MM.1S (cell line): ENCODE measurements at regions not wholly inside any gene's neighbourhood (a gene's known extent, or its start where the extent isn't known, plus 50 kb on each side); places are given as distances from the start of the nearest gene placed in this dataset.

Source experiments
- DNase-seq: peaks from one replicate; pipeline ENCODE4 v3.0.0-alpha.2; 2015
- H2AFZ ChIP-seq: fragments of 300-600 bp; sonication (generic); 2 replicates; pipeline ENCODE4 v1.6.0; 2016; ENCODE audit warnings: antibody characterized with exemption, low read length
- H3F3A ChIP-seq: fragments of 300-600 bp; sonication (generic); 2 replicates; pipeline ENCODE4 v1.6.1; 2016; ENCODE audit warnings: mild to moderate bottlenecking, antibody characterized with exemption, low read length, moderate library complexity, mixed read lengths; ENCODE audit not compliant: insufficient read depth
- H3K27ac ChIP-seq: fragments of 300-600 bp; sonication (generic); 2 replicates; pipeline ENCODE4 v1.5.1; 2016; ENCODE audit warnings: mild to moderate bottlenecking, low read length
- H3K27me3 ChIP-seq: fragments of 300-600 bp; sonication (generic); replicated peaks from 2 replicates; pipeline ENCODE4 v1.6.0; 2016; ENCODE audit warnings: low read length; ENCODE audit not compliant: insufficient read depth
- H3K36me3 ChIP-seq: fragments of 300-600 bp; sonication (generic); replicated peaks from 2 replicates; pipeline ENCODE4 v1.6.1; 2016; ENCODE audit warnings: mild to moderate bottlenecking, low read length, mixed read lengths; ENCODE audit not compliant: insufficient read depth
- H3K4me1 ChIP-seq: fragments of 300-600 bp; sonication (generic); 2 replicates; pipeline ENCODE4 v1.6.1; 2016; ENCODE audit warnings: low read length, mixed read lengths
- H3K4me2 ChIP-seq: fragments of 300-600 bp; sonication (generic); 2 replicates; pipeline ENCODE4 v1.6.0; 2016; ENCODE audit warnings: low read depth, low read length
- H3K4me3 ChIP-seq: fragments of 300-600 bp; sonication (generic); 2 replicates; pipeline ENCODE4 v1.5.1; 2016; ENCODE audit warnings: low read length, mixed read lengths
- H3K79me2 ChIP-seq: fragments of 300-600 bp; sonication (generic); 2 replicates; pipeline ENCODE4 v1.6.1; 2016; ENCODE audit warnings: mixed run types, low read length, mixed read lengths
- H3K9ac ChIP-seq: fragments of 300-600 bp; sonication (generic); 2 replicates; pipeline ENCODE4 v1.6.1; 2016; ENCODE audit warnings: low read length, mixed read lengths
- H3K9me2 ChIP-seq: fragments of 300-600 bp; sonication (generic); replicated peaks from 2 replicates; pipeline ENCODE4 v1.6.1; 2016; ENCODE audit warnings: mild to moderate bottlenecking, low read length, mixed read lengths; ENCODE audit not compliant: insufficient read depth
- H3K9me3 ChIP-seq: fragments of 300-600 bp; sonication (generic); replicated peaks from 2 replicates; pipeline ENCODE4 v1.6.1; 2016; ENCODE audit warnings: mild to moderate bottlenecking, low read length, mixed read lengths; ENCODE audit not compliant: insufficient read depth
- H4K20me1 ChIP-seq: fragments of 300-600 bp; sonication (generic); 2 replicates; pipeline ENCODE4 v1.6.1; 2016; ENCODE audit warnings: mild to moderate bottlenecking, low read length, moderate library complexity, mixed read lengths; ENCODE audit not compliant: insufficient read depth
- CTCF ChIP-seq: fragments of 300-600 bp; sonication (generic); IDR thresholded peaks from 2 replicates; pipeline ENCODE4 v1.5.1; 2016; ENCODE audit warnings: antibody characterized with exemption, low read length, mixed read lengths
- EZH2 ChIP-seq: fragments of 300-600 bp; sonication (generic); optimal IDR thresholded peaks from 2 replicates; pipeline ENCODE3; 2017; ENCODE audit warnings: low read depth, mild to moderate bottlenecking, antibody characterized with exemption, low read length, mixed read lengths
- EZH2phosphoT487 ChIP-seq: fragments of 300-600 bp; sonication (generic); IDR thresholded peaks from 2 replicates; pipeline ENCODE4 v1.6.1; 2018; ENCODE audit warnings: antibody characterized with exemption, low read length

GRCh38 chr14:37932008-37932407, 275.7 kb upstream of the SSTR1 start:
- H2AFZ ChIP-seq: no peak overlapping the region
- DNase-seq: no peak
- no peaks in the 10 kb centered on the region for H3K79me2 ChIP-seq
- no peaks in the 10 kb centered on the region for H4K20me1 ChIP-seq
- no peak overlapping the region for H3K9ac ChIP-seq
- H3K27me3 ChIP-seq: no peaks in the 10 kb centered on the region
- H3K4me2 ChIP-seq: no peak overlapping the region
- H3K4me3 ChIP-seq: no peak overlapping the region
- no peaks in the 10 kb centered on the region for H3K36me3 ChIP-seq
- TF ChIP-seq EZH2 (no peak), EZH2phosphoT487 (no peak), CTCF (no peak)
- H3K27ac ChIP-seq: no peak overlapping the region
- no peaks in the 10 kb centered on the region for H3K9me2 ChIP-seq
- no peaks in the 10 kb centered on the region for H3K4me1 ChIP-seq
- H3K9me3 ChIP-seq: no peaks in the 10 kb centered on the region
- no peaks in the 10 kb centered on the region for H3F3A ChIP-seq

GRCh38 chr14:37932481-37932880, 275.2 kb upstream of the SSTR1 start:
- Histone ChIP-seq H3K9ac (no peak overlapping the region), H3K4me1 (no peaks in the 10 kb centered on the region), H4K20me1 (no peaks in the 10 kb centered on the region), H3K36me3 (no peaks in the 10 kb centered on the region), H2AFZ (no peak overlapping the region), H3K9me3 (no peaks in the 10 kb centered on the region), H3K4me3 (no peak overlapping the region), H3K27ac (no peak overlapping the region), H3F3A (no peaks in the 10 kb centered on the region), H3K79me2 (no peaks in the 10 kb centered on the region), H3K9me2 (no peaks in the 10 kb centered on the region), H3K27me3 (no peaks in the 10 kb centered on the region), H3K4me2 (no peak overlapping the region)
- no peak for DNase-seq
- no peak for TF ChIP-seq CTCF
- TF ChIP-seq EZH2: no peak
- TF ChIP-seq EZH2phosphoT487: no peak

- Histone ChIP-seq H3K9ac (no peak overlapping the region), H3K9me3 (no peaks in the 10 kb centered on the region), H3K79me2 (no peaks in the 10 kb centered on the region), H3K4me1 (no peaks in the 10 kb centered on the region), H3K36me3 (no peaks in the 10 kb centered on the region), H3K9me2 (no peaks in the 10 kb centered on the region), H3K4me2 (no peak overlapping the region), H2AFZ (no peak overlapping the region), H3F3A (no peaks in the 10 kb centered on the region), H4K20me1 (no peaks in the 10 kb centered on the region), H3K27ac (no peak overlapping the region), H3K27me3 (no peaks in the 10 kb centered on the region), H3K4me3 (no peak overlapping the region)
- no peak for DNase-seq
- no peak for TF ChIP-seq EZH2phosphoT487
- TF ChIP-seq CTCF: no peak
These were observed 270.7 kb upstream of the SSTR1 start for GRCh38 chr14:37936971-37937370.
